ENCODE measurements at regions not wholly inside any gene's neighbourhood (a gene's known extent, or its start where the extent isn't known, plus 50 kb on each side); places are given as distances from the start of the nearest gene placed in this dataset.

GRCh38 chr22:48456449-48456848 lies 1371.2 kb downstream of the BRD1 start:
- no peaks in the 10 kb centered on the region for H3K27me3 ChIP-seq (ENCODE audit: insufficient read depth, poor library complexity, severe bottlenecking)
- H3K27ac ChIP-seq (replicated peaks) = no peak overlapping the region
- H3K4me3 ChIP-seq (replicated peaks; ENCODE audit: insufficient read depth, low read length) = no peak overlapping the region
- DNase-seq (ENCODE audit: low read depth in 1 of 2, low spot score in 1 of 2) = no peak
- TF ChIP-seq CTCF (IDR thresholded peaks at IDR 0.05; ENCODE audit: insufficient read depth, low read length) (no peak), SPI1 (IDR thresholded peaks at IDR 0.05; ENCODE audit: borderline replicate concordance, low read depth) (no peak), GABPA (IDR thresholded peaks at IDR 0.05; ENCODE audit: low read depth) (no peak), POLR2AphosphoS5 (IDR thresholded peaks at IDR 0.05; ENCODE audit: low read depth) (no peak), REST (IDR thresholded peaks at IDR 0.05; ENCODE audit: insufficient replicate concordance, low read depth) (no peak)

DNA sequence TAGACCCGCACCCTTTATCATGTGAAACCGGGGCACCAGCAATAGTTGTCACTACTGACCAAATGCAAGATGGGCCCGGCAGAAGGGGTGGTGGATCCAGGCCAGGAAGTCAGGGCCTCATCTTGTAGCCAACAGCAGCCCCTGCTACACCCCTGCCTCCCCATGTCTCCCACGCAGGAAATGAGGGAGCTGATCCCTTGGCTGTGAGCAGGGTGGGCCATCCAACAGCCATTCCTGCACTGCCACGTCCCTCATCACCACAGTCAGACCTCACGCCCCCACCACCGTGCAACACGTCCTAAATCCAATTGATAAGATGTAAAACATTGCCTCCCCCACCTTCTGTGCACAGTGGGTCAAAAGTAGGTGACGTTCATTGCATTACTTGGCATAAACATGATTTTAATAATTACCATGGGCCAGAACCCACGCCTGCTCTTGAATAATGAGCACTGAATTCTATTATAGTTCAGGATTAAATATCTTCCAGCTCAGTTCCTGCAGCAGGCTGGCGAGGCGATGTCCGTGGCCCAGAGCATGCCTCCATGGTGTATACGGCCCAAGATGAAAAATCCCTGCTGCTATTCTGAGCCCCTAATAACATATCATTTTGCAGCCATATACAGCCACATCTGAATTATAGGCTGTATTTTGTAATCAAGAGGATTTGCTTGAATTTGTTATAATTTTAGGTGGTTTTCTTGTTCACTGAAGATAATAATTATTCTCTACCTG lies 1373.8 kb downstream of the BRD1 start:
- DNase-seq (ENCODE audit: low read depth in 1 of 2, low spot score in 1 of 2) = no peak
- no peak overlapping the region for H3K27ac ChIP-seq (replicated peaks)
- no peak overlapping the region for H3K4me3 ChIP-seq (replicated peaks; ENCODE audit: insufficient read depth, low read length)
- no peaks in the 10 kb centered on the region for H3K27me3 ChIP-seq (ENCODE audit: insufficient read depth, poor library complexity, severe bottlenecking)
- no peak for TF ChIP-seq REST (IDR thresholded peaks at IDR 0.05; ENCODE audit: insufficient replicate concordance, low read depth)
- no peak for TF ChIP-seq GABPA (IDR thresholded peaks at IDR 0.05; ENCODE audit: low read depth)
- no peak for TF ChIP-seq SPI1 (IDR thresholded peaks at IDR 0.05; ENCODE audit: borderline replicate concordance, low read depth)
- TF ChIP-seq CTCF (IDR thresholded peaks at IDR 0.05; ENCODE audit: insufficient read depth, low read length) = no peak
- TF ChIP-seq POLR2AphosphoS5 (IDR thresholded peaks at IDR 0.05; ENCODE audit: low read depth) = no peak

GRCh38 chr22:48453171-48453570 lies 1374.5 kb downstream of the BRD1 start:
- Histone ChIP-seq H3K4me3 (replicated peaks; ENCODE audit: insufficient read depth, low read length) (no peak overlapping the region), H3K27me3 (ENCODE audit: insufficient read depth, poor library complexity, severe bottlenecking) (no peaks in the 10 kb centered on the region), H3K27ac (replicated peaks) (no peak overlapping the region)
- no peak for TF ChIP-seq POLR2AphosphoS5 (IDR thresholded peaks at IDR 0.05; ENCODE audit: low read depth)
- no peak for TF ChIP-seq SPI1 (IDR thresholded peaks at IDR 0.05; ENCODE audit: borderline replicate concordance, low read depth)
- no peak for TF ChIP-seq GABPA (IDR thresholded peaks at IDR 0.05; ENCODE audit: low read depth)
- no peak for TF ChIP-seq CTCF (IDR thresholded peaks at IDR 0.05; ENCODE audit: insufficient read depth, low read length)
- no peak for TF ChIP-seq REST (IDR thresholded peaks at IDR 0.05; ENCODE audit: insufficient replicate concordance, low read depth)
- no peak for DNase-seq (ENCODE audit: low read depth in 1 of 2, low spot score in 1 of 2)

Measured in HL-60 (cell line).